MM.1S (cell line): ENCODE measurements at regions not wholly inside any gene's neighbourhood (a gene's known extent, or its start where the extent isn't known, plus 50 kb on each side); places are given as distances from the start of the nearest gene placed in this dataset.

Experiments
- EZH2 ChIP-seq: fragments of 300-600 bp; sonication (generic); optimal IDR thresholded peaks from 2 replicates; pipeline ENCODE3; 2017; ENCODE audit warnings: low read depth, mild to moderate bottlenecking, antibody characterized with exemption, low read length, mixed read lengths
- TF ChIP-seq, protein P1 (sequence below): fragments of 300-600 bp; sonication (generic); IDR thresholded peaks from 2 replicates; pipeline ENCODE4 v1.5.1; 2016; ENCODE audit warnings: antibody characterized with exemption, low read length, mixed read lengths

- TF ChIP-seq, protein P1, sequence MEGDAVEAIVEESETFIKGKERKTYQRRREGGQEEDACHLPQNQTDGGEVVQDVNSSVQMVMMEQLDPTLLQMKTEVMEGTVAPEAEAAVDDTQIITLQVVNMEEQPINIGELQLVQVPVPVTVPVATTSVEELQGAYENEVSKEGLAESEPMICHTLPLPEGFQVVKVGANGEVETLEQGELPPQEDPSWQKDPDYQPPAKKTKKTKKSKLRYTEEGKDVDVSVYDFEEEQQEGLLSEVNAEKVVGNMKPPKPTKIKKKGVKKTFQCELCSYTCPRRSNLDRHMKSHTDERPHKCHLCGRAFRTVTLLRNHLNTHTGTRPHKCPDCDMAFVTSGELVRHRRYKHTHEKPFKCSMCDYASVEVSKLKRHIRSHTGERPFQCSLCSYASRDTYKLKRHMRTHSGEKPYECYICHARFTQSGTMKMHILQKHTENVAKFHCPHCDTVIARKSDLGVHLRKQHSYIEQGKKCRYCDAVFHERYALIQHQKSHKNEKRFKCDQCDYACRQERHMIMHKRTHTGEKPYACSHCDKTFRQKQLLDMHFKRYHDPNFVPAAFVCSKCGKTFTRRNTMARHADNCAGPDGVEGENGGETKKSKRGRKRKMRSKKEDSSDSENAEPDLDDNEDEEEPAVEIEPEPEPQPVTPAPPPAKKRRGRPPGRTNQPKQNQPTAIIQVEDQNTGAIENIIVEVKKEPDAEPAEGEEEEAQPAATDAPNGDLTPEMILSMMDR: no peak
- no peak for TF ChIP-seq EZH2
Observed at GRCh38 chrX:27242581-27242980, 220.6 kb downstream of the PPP4R3C start.
